ENCODE measurements at regions not wholly inside any gene's neighbourhood (a gene's known extent, or its start where the extent isn't known, plus 50 kb on each side); places are given as distances from the start of the nearest gene placed in this dataset.
"Not testable (repeated sequence)": the region's sequence is repeated elsewhere in the genome, so short reads cannot be mapped to it uniquely, and the experiment has no call there.

DNA sequence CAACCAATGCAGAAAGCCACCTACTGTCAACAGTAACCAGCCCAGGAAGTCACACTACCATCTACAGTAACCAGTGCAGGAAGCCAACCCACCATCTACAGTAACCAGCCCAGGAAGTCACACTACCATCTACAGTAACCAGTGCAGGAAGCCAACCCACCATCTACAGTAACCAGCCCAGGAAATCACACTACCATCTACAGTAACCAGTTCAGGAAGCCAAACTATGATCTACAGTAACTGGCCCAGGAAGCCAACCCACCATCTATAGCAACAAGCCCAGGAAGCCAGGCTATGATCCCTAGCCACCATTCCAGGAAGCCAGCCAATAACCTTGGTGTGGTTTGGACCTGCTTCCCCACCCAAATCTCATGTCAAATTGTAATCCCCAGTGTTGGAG is 97.4 kb upstream of the APCDD1 start:
- not testable (repeated sequence) for DNase-seq (ENCODE audit: low spot score); H3F3A ChIP-seq (replicated peaks; ENCODE audit: low read depth); H3K4me3 ChIP-seq; H4K20me1 ChIP-seq (replicated peaks; ENCODE audit: insufficient read depth); H3K4me1 Mint-ChIP-seq; H3K79me2 ChIP-seq (replicated peaks; ENCODE audit: insufficient read depth); H3K4me2 ChIP-seq; H3K36me3 ChIP-seq (ENCODE audit: insufficient read depth); H3K4me3 Mint-ChIP-seq; H2AFZ ChIP-seq; H3K9me2 ChIP-seq (ENCODE audit: insufficient read depth); H3K27ac ChIP-seq (ENCODE audit: low read depth); H3K27ac Mint-ChIP-seq; H3K27me3 ChIP-seq (ENCODE audit: insufficient read depth); H3K36me3 Mint-ChIP-seq (ENCODE audit: low read depth); H3K4me1 ChIP-seq (ENCODE audit: insufficient read depth); H3K27me3 Mint-ChIP-seq (ENCODE audit: insufficient read depth, low read depth, poor library complexity); ATAC-seq
- peaks cover 12% of the 10 kb centered on the region for H3K9me3 Mint-ChIP-seq

DNA sequence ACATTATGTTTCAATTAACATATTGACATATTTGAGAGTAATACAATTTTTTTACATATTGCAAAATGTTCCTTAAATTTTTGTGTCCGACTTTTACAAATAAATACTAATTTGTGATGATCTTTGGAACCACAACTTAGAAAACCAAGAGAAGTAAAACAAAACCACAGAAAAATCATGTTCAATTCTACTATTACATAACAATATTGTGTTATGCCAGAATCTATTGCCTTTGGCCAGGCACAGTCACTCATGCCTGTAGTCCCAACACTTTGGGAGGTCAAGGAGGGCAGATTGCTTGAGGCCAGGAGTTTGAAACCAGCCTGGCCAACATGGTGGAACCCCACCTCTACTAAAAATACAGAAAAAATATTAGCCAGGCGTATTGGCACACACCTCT is 92.8 kb upstream of the APCDD1 start:
- H3K9me3 Mint-ChIP-seq, result peaks cover 24% of the 10 kb centered on the region
- peaks cover 9% of the 10 kb centered on the region; the same call in 2 of the 3 replicates for H3K36me3 Mint-ChIP-seq (ENCODE audit: low read depth)
- TF ChIP-seq, protein P1, sequence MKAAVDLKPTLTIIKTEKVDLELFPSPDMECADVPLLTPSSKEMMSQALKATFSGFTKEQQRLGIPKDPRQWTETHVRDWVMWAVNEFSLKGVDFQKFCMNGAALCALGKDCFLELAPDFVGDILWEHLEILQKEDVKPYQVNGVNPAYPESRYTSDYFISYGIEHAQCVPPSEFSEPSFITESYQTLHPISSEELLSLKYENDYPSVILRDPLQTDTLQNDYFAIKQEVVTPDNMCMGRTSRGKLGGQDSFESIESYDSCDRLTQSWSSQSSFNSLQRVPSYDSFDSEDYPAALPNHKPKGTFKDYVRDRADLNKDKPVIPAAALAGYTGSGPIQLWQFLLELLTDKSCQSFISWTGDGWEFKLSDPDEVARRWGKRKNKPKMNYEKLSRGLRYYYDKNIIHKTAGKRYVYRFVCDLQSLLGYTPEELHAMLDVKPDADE (IDR thresholded peaks at IDR 0.05), result no peak
- no peak for TF ChIP-seq NANOG (IDR thresholded peaks at IDR 0.05; ENCODE audit: borderline replicate concordance)
- TF ChIP-seq, protein P2, sequence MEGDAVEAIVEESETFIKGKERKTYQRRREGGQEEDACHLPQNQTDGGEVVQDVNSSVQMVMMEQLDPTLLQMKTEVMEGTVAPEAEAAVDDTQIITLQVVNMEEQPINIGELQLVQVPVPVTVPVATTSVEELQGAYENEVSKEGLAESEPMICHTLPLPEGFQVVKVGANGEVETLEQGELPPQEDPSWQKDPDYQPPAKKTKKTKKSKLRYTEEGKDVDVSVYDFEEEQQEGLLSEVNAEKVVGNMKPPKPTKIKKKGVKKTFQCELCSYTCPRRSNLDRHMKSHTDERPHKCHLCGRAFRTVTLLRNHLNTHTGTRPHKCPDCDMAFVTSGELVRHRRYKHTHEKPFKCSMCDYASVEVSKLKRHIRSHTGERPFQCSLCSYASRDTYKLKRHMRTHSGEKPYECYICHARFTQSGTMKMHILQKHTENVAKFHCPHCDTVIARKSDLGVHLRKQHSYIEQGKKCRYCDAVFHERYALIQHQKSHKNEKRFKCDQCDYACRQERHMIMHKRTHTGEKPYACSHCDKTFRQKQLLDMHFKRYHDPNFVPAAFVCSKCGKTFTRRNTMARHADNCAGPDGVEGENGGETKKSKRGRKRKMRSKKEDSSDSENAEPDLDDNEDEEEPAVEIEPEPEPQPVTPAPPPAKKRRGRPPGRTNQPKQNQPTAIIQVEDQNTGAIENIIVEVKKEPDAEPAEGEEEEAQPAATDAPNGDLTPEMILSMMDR (conservative IDR thresholded peaks at IDR 0.05; ENCODE audit: low read depth in 2 of 2), result no peak
- no peak for TF ChIP-seq ZNF331 (CRISPR knock-in tag; IDR thresholded peaks at IDR 0.05; ENCODE audit: low read depth)
- TF ChIP-seq, protein P3, sequence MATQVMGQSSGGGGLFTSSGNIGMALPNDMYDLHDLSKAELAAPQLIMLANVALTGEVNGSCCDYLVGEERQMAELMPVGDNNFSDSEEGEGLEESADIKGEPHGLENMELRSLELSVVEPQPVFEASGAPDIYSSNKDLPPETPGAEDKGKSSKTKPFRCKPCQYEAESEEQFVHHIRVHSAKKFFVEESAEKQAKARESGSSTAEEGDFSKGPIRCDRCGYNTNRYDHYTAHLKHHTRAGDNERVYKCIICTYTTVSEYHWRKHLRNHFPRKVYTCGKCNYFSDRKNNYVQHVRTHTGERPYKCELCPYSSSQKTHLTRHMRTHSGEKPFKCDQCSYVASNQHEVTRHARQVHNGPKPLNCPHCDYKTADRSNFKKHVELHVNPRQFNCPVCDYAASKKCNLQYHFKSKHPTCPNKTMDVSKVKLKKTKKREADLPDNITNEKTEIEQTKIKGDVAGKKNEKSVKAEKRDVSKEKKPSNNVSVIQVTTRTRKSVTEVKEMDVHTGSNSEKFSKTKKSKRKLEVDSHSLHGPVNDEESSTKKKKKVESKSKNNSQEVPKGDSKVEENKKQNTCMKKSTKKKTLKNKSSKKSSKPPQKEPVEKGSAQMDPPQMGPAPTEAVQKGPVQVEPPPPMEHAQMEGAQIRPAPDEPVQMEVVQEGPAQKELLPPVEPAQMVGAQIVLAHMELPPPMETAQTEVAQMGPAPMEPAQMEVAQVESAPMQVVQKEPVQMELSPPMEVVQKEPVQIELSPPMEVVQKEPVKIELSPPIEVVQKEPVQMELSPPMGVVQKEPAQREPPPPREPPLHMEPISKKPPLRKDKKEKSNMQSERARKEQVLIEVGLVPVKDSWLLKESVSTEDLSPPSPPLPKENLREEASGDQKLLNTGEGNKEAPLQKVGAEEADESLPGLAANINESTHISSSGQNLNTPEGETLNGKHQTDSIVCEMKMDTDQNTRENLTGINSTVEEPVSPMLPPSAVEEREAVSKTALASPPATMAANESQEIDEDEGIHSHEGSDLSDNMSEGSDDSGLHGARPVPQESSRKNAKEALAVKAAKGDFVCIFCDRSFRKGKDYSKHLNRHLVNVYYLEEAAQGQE (IDR thresholded peaks at IDR 0.05; ENCODE audit: unreplicated experiment), result no peak
- TF ChIP-seq, protein P4, sequence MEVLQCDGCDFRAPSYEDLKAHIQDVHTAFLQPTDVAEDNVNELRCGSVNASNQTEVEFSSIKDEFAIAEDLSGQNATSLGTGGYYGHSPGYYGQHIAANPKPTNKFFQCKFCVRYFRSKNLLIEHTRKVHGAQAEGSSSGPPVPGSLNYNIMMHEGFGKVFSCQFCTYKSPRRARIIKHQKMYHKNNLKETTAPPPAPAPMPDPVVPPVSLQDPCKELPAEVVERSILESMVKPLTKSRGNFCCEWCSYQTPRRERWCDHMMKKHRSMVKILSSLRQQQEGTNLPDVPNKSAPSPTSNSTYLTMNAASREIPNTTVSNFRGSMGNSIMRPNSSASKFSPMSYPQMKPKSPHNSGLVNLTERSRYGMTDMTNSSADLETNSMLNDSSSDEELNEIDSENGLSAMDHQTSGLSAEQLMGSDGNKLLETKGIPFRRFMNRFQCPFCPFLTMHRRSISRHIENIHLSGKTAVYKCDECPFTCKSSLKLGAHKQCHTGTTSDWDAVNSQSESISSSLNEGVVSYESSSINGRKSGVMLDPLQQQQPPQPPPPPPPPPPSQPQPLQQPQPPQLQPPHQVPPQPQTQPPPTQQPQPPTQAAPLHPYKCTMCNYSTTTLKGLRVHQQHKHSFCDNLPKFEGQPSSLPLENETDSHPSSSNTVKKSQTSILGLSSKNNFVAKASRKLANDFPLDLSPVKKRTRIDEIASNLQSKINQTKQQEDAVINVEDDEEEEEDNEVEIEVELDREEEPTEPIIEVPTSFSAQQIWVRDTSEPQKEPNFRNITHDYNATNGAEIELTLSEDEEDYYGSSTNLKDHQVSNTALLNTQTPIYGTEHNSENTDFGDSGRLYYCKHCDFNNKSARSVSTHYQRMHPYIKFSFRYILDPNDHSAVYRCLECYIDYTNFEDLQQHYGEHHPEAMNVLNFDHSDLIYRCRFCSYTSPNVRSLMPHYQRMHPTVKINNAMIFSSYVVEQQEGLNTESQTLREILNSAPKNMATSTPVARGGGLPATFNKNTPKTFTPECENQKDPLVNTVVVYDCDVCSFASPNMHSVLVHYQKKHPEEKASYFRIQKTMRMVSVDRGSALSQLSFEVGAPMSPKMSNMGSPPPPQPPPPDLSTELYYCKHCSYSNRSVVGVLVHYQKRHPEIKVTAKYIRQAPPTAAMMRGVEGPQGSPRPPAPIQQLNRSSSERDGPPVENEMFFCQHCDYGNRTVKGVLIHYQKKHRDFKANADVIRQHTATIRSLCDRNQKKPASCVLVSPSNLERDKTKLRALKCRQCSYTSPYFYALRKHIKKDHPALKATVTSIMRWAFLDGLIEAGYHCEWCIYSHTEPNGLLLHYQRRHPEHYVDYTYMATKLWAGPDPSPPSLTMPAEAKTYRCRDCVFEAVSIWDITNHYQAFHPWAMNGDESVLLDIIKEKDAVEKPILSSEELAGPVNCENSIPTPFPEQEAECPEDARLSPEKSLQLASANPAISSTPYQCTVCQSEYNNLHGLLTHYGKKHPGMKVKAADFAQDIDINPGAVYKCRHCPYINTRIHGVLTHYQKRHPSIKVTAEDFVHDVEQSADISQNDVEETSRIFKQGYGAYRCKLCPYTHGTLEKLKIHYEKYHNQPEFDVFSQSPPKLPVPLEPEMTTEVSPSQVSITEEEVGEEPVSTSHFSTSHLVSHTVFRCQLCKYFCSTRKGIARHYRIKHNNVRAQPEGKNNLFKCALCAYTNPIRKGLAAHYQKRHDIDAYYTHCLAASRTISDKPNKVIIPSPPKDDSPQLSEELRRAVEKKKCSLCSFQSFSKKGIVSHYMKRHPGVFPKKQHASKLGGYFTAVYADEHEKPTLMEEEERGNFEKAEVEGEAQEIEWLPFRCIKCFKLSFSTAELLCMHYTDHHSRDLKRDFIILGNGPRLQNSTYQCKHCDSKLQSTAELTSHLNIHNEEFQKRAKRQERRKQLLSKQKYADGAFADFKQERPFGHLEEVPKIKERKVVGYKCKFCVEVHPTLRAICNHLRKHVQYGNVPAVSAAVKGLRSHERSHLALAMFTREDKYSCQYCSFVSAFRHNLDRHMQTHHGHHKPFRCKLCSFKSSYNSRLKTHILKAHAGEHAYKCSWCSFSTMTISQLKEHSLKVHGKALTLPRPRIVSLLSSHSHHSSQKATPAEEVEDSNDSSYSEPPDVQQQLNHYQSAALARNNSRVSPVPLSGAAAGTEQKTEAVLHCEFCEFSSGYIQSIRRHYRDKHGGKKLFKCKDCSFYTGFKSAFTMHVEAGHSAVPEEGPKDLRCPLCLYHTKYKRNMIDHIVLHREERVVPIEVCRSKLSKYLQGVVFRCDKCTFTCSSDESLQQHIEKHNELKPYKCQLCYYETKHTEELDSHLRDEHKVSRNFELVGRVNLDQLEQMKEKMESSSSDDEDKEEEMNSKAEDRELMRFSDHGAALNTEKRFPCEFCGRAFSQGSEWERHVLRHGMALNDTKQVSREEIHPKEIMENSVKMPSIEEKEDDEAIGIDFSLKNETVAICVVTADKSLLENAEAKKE (CRISPR knock-in tag; IDR thresholded peaks at IDR 0.05), result no peak
- H3K27ac Mint-ChIP-seq, result no peak overlapping the region
- peaks cover 4% of the 10 kb centered on the region for H3K27me3 Mint-ChIP-seq (ENCODE audit: insufficient read depth, low read depth, poor library complexity)
- no peak overlapping the region for H3K4me3 ChIP-seq
- no peaks in the 10 kb centered on the region for H4K20me1 ChIP-seq (replicated peaks; ENCODE audit: insufficient read depth)
- no peaks in the 10 kb centered on the region for H3K36me3 ChIP-seq (ENCODE audit: insufficient read depth)
- ATAC-seq (no peak), DNase-seq (ENCODE audit: low spot score) (no peak)
- H3K4me1 Mint-ChIP-seq, result no peaks in the 10 kb centered on the region
- no peak overlapping the region for H3K4me2 ChIP-seq
- H3K9me2 ChIP-seq (ENCODE audit: insufficient read depth), result no peaks in the 10 kb centered on the region
- H3K79me2 ChIP-seq (replicated peaks; ENCODE audit: insufficient read depth), result no peaks in the 10 kb centered on the region
- no peak overlapping the region for H3K4me3 Mint-ChIP-seq
- no peaks in the 10 kb centered on the region for H3F3A ChIP-seq (replicated peaks; ENCODE audit: low read depth)
- H3K27ac ChIP-seq (ENCODE audit: low read depth), result no peak overlapping the region
- H2AFZ ChIP-seq, result no peak overlapping the region
- H3K27me3 ChIP-seq (ENCODE audit: insufficient read depth), result no peaks in the 10 kb centered on the region
- H3K4me1 ChIP-seq (ENCODE audit: insufficient read depth), result no peaks in the 10 kb centered on the region
